Right atrium auricular region (tissue), 2 donors: ENCODE measurements at regions not wholly inside any gene's neighbourhood (a gene's known extent, or its start where the extent isn't known, plus 50 kb on each side); places are given as distances from the start of the nearest gene placed in this dataset.

Experiments
- DNase-seq: peaks from one replicate; pipeline ENCODE4 v3.0.0-alpha.2; 2019; ENCODE audit warnings: low spot score
- H3K27ac ChIP-seq, 2 donors: fragments of 200-600 bp; sonication (generic); 1 replicate in 1 of 2; 2 replicates in 1 of 2; pipeline ENCODE4 v1.5.1; 2016 to 2019
- H3K27me3 ChIP-seq, 2 donors: fragments of 200-600 bp; sonication (generic); one replicate each; pipeline versions ENCODE4 v1.5.1 to v1.6.0; 2017 to 2019
- H3K36me3 ChIP-seq: fragments of 200-600 bp; sonication (generic); one replicate; pipeline ENCODE4 v1.5.1; 2016
- H3K4me1 ChIP-seq, 2 donors: fragments of 200-600 bp; sonication (generic); one replicate each; pipeline versions ENCODE4 v1.5.1 to v1.6.0; 2017 to 2019
- H3K4me3 ChIP-seq, 2 donors: fragments of 200-600 bp; sonication (generic); 1 replicate in 1 of 2; 2 replicates in 1 of 2; pipeline ENCODE4 v1.5.1; 2017 to 2019; ENCODE audit warnings: mild to moderate bottlenecking in 1 of 2, moderate library complexity in 1 of 2
- H3K9me3 ChIP-seq, 2 donors: fragments of 200-600 bp; sonication (generic); one replicate each; pipeline ENCODE4 v1.5.1; 2019
- TF ChIP-seq, protein P1 (sequence below), 2 donors: fragments of 200-600 bp; sonication (generic); IDR thresholded peaks; one replicate each; pipeline ENCODE4 v1.5.1; 2019; ENCODE audit warnings: antibody characterized with exemption in 2 of 2

DNA sequence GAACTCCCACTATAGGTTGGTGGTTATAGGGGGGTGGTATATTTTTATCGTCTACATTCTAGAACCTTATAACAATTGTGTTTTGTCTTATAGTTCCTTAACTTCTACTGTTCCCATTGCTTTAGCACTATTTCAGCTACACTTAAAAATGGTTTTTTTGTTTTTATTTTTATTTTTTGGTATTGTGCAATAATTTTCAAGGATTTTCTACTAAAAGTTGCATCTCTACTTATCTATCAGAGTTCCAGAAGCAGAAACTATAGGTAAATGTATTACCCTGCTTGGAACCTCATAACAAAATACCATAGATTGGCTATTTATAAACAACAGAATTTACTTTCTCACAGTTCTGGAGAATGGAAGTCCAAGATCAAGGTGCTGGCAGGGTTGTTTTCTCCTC lies 981.6 kb upstream of the CNTNAP5 start:
- H3K4me1 ChIP-seq = no peaks in the 10 kb centered on the region
- no peaks in the 10 kb centered on the region for H3K36me3 ChIP-seq
- TF ChIP-seq, protein P1, sequence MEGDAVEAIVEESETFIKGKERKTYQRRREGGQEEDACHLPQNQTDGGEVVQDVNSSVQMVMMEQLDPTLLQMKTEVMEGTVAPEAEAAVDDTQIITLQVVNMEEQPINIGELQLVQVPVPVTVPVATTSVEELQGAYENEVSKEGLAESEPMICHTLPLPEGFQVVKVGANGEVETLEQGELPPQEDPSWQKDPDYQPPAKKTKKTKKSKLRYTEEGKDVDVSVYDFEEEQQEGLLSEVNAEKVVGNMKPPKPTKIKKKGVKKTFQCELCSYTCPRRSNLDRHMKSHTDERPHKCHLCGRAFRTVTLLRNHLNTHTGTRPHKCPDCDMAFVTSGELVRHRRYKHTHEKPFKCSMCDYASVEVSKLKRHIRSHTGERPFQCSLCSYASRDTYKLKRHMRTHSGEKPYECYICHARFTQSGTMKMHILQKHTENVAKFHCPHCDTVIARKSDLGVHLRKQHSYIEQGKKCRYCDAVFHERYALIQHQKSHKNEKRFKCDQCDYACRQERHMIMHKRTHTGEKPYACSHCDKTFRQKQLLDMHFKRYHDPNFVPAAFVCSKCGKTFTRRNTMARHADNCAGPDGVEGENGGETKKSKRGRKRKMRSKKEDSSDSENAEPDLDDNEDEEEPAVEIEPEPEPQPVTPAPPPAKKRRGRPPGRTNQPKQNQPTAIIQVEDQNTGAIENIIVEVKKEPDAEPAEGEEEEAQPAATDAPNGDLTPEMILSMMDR (IDR thresholded peaks at IDR 0.05) = no peak
- no peak overlapping the region for H3K27ac ChIP-seq
- no peak for DNase-seq
- no peak overlapping the region for H3K4me3 ChIP-seq
- no peaks in the 10 kb centered on the region for H3K27me3 ChIP-seq
- no peaks in the 10 kb centered on the region for H3K9me3 ChIP-seq

DNA sequence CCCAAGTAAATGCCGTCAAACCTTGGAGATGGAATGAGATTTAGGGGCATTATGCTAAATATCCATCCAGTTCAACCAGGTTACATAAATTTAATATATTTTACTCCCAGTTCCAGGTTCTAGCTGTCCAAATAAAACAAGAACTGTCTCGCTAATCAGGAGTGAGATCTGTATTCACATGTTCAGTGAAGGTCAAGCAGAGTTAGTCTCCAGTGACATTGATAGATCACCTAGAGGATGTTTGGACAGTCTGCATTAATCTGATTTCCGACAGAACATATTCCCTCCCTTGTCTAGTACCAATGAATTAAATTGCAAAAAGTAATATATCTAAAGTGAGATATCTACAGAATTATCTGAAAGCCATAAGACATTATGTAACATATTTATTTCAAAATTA lies 979.4 kb upstream of the CNTNAP5 start:
- TF ChIP-seq, protein P1 (IDR thresholded peaks at IDR 0.05) = no peak
- DNase-seq = no peak
- Histone ChIP-seq H3K4me1 (no peaks in the 10 kb centered on the region), H3K4me3 (no peak overlapping the region), H3K27me3 (no peaks in the 10 kb centered on the region), H3K9me3 (no peaks in the 10 kb centered on the region), H3K27ac (no peak overlapping the region), H3K36me3 (no peaks in the 10 kb centered on the region)

DNA sequence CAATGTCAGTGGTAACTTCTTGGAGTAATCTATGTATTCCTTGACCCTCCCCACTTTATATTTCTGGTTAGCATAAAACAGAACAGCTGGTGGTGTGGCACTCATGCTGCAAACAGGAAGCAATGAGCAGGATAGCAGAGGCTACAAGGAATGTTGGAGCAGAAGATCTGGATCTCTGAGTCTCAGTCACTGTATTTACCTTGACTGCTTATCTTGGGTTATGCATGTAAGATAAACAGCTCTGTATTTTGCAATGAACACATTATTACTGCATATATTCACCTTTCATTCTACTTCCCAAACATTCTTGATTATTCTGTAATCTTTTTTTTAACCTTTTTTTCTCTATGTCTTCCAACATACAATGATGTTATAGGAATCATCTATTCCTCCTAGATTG lies 977.9 kb upstream of the CNTNAP5 start:
- DNase-seq = no peak
- TF ChIP-seq, protein P1 (IDR thresholded peaks at IDR 0.05) = no peak
- H3K27ac ChIP-seq = no peak overlapping the region
- H3K4me1 ChIP-seq = no peaks in the 10 kb centered on the region
- H3K9me3 ChIP-seq = no peaks in the 10 kb centered on the region
- no peaks in the 10 kb centered on the region for H3K36me3 ChIP-seq
- H3K4me3 ChIP-seq = no peak overlapping the region
- H3K27me3 ChIP-seq = no peaks in the 10 kb centered on the region

DNA sequence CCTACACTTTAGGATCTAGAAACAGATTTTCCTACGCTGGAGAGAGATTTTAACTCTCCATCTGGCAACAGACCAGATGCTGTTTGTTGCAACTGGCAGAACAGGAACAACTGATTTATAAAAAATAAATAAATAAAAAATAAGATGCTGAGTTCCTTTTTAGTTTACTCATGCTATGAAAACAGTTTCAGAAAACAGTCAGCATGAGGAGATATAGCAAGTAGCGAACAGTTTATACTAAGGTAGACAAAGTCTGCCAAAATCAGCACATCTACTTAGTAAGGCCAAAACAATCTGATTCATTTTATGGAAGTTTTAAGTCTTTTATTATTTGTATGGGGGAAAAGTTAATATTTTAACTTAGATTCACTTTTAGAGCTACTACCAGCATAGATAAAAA lies 974.0 kb upstream of the CNTNAP5 start:
- TF ChIP-seq, protein P1 (IDR thresholded peaks at IDR 0.05) = no peak
- no peak overlapping the region for H3K27ac ChIP-seq
- no peak for DNase-seq
- H3K9me3 ChIP-seq = peaks cover 0 to 11% of the 10 kb centered on the region in 2 donors
- H3K4me1 ChIP-seq = no peaks in the 10 kb centered on the region
- H3K4me3 ChIP-seq = no peak overlapping the region
- no peaks in the 10 kb centered on the region for H3K27me3 ChIP-seq
- no peaks in the 10 kb centered on the region for H3K36me3 ChIP-seq

DNA sequence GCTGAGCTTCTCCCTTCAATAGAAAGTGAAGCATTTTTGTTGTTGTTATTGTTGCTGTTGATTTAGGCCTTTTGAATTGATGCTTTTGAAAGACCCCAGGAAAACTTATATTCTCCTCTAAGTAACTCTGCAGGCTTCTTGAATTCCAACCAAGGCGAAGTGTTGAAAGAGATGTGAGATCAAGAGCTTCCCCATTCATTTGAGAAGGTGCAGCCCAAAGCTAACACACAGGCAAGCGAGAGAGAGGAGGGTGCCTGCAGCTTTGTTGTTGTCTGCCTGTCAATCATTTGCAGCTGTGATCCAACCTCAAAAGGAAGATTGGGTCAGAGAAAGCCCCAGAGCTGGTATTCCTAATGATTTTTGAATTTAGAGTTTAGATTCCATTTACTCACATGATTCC lies 963.6 kb upstream of the CNTNAP5 start:
- Histone ChIP-seq H3K27me3 (no peaks in the 10 kb centered on the region), H3K4me1 (no peaks in the 10 kb centered on the region), H3K36me3 (no peaks in the 10 kb centered on the region), H3K4me3 (no peak overlapping the region), H3K9me3 (peaks cover 0 to 11% of the 10 kb centered on the region in 2 donors), H3K27ac (no peak overlapping the region)
- no peak for DNase-seq
- TF ChIP-seq, protein P1 (IDR thresholded peaks at IDR 0.05) = no peak

DNA sequence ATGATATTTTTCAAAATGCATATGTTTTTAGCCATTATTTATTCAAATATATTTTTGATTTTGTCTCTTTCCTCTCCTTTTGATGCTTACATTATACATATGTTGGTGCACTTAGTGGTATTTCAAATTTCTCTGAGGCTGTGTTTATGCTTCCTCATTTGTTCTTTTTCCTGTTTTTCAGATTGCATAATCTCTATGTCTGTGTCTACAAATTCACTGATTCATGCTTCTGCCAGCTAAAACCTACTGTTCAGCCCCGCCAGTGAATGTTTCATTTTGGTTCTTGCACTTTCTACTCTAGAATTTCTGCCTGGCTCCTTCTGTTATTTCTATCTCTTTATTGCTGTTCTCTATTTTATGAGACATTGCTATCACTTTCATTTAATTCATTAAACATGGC lies 951.7 kb upstream of the CNTNAP5 start:
- TF ChIP-seq, protein P1 (IDR thresholded peaks at IDR 0.05) = no peak
- Histone ChIP-seq H3K27me3 (no peaks in the 10 kb centered on the region), H3K36me3 (no peaks in the 10 kb centered on the region), H3K9me3 (no peaks in the 10 kb centered on the region), H3K27ac (no peak overlapping the region), H3K4me3 (no peak overlapping the region), H3K4me1 (no peaks in the 10 kb centered on the region)
- DNase-seq = no peak
